ENCODE measurements at regions not wholly inside any gene's neighbourhood (a gene's known extent, or its start where the extent isn't known, plus 50 kb on each side); places are given as distances from the start of the nearest gene placed in this dataset.

- DNase-seq (ENCODE audit: low spot score in 2 of 2) = peak in 1 of 2 donors; percentile 7
- H3K27ac ChIP-seq = no peak overlapping the region
- WGBS, 2 donors = 59 to 71% methylated on average over 3 of the region's 3 CpGs
- no peaks in the 10 kb centered on the region for H3K9me3 ChIP-seq
- H3K4me3 ChIP-seq = no peak overlapping the region
- H3K27me3 ChIP-seq = no peaks in the 10 kb centered on the region
- TF ChIP-seq EP300 (IDR thresholded peaks at IDR 0.05) (no peak), POLR2A (IDR thresholded peaks at IDR 0.05) (no peak), CTCF (IDR thresholded peaks at IDR 0.05) (no peak)
- no peaks in the 10 kb centered on the region for H3K36me3 ChIP-seq
- peaks cover 0 to 6% (median 0%) of the 10 kb centered on the region in 4 donors for H3K4me1 ChIP-seq
Measured at GRCh38 chr4:124337874-124338273, 374.7 kb downstream of the ANKRD50 start.

GRCh38 chr4:124343661-124344171 is 368.8 kb downstream of the ANKRD50 start:
- Histone ChIP-seq H3K9me3 (no peaks in the 10 kb centered on the region), H3K27me3 (no peaks in the 10 kb centered on the region), H3K4me1 (no peaks in the 10 kb centered on the region), H3K36me3 (no peaks in the 10 kb centered on the region), H3K4me3 (no peak overlapping the region), H3K27ac (no peak overlapping the region)
- 39 to 42% methylated on average over 3 of the region's 3 CpGs for WGBS, 2 donors
- no peak for DNase-seq (ENCODE audit: low spot score in 2 of 2)
- TF ChIP-seq EP300 (IDR thresholded peaks at IDR 0.05) (no peak), POLR2A (IDR thresholded peaks at IDR 0.05) (no peak), CTCF (IDR thresholded peaks at IDR 0.05) (no peak)

GRCh38 chr4:124372916-124373315 is 339.6 kb downstream of the ANKRD50 start:
- Histone ChIP-seq H3K4me1 (no peaks in the 10 kb centered on the region), H3K9me3 (peaks cover 0 to 19% (median 0%) of the 10 kb centered on the region in 4 donors), H3K36me3 (no peaks in the 10 kb centered on the region), H3K4me3 (no peak overlapping the region), H3K27ac (no peak overlapping the region), H3K27me3 (no peaks in the 10 kb centered on the region)
- no peak for DNase-seq (ENCODE audit: low spot score in 2 of 2)
- WGBS, 2 donors = 77 to 89% methylated on average over 3 of the region's 3 CpGs
- TF ChIP-seq EP300 (IDR thresholded peaks at IDR 0.05) (no peak), CTCF (IDR thresholded peaks at IDR 0.05) (no peak), POLR2A (IDR thresholded peaks at IDR 0.05) (no peak)

GRCh38 chr4:124386163-124386562 is 326.4 kb downstream of the ANKRD50 start:
- no peaks in the 10 kb centered on the region for H3K27me3 ChIP-seq
- H3K36me3 ChIP-seq = no peaks in the 10 kb centered on the region
- H3K4me3 ChIP-seq = no peak overlapping the region
- no peaks in the 10 kb centered on the region for H3K9me3 ChIP-seq
- H3K27ac ChIP-seq = no peak overlapping the region
- no peaks in the 10 kb centered on the region for H3K4me1 ChIP-seq
- WGBS, 2 donors = 48 to 53% methylated on average over 4 of the region's 4 CpGs
- TF ChIP-seq EP300 (IDR thresholded peaks at IDR 0.05) (no peak), CTCF (IDR thresholded peaks at IDR 0.05) (no peak), POLR2A (IDR thresholded peaks at IDR 0.05) (no peak)
- DNase-seq (ENCODE audit: low spot score in 2 of 2) = no peak

GRCh38 chr4:124386648-124387047 is 325.9 kb downstream of the ANKRD50 start:
- no peaks in the 10 kb centered on the region for H3K36me3 ChIP-seq
- no peaks in the 10 kb centered on the region for H3K4me1 ChIP-seq
- DNase-seq (ENCODE audit: low spot score in 2 of 2) = no peak
- no peak overlapping the region for H3K4me3 ChIP-seq
- no peaks in the 10 kb centered on the region for H3K9me3 ChIP-seq
- no peak overlapping the region for H3K27ac ChIP-seq
- no peak for TF ChIP-seq EP300 (IDR thresholded peaks at IDR 0.05)
- no peaks in the 10 kb centered on the region for H3K27me3 ChIP-seq
- WGBS, 2 donors = 70 to 81% methylated on average over 6 of the region's 6 CpGs

- no peaks in the 10 kb centered on the region for H3K9me3 ChIP-seq
- TF ChIP-seq CTCF (IDR thresholded peaks at IDR 0.05) = no peak
- TF ChIP-seq POLR2A (IDR thresholded peaks at IDR 0.05) = no peak
- TF ChIP-seq EP300 (IDR thresholded peaks at IDR 0.05) = no peak
- no peak overlapping the region for H3K27ac ChIP-seq
- no peaks in the 10 kb centered on the region for H3K36me3 ChIP-seq
- no peak for DNase-seq (ENCODE audit: low spot score in 2 of 2)
- H3K27me3 ChIP-seq = no peaks in the 10 kb centered on the region
- WGBS, 2 donors = 77 to 90% methylated on average over 1 of the region's 1 CpG
- no peaks in the 10 kb centered on the region for H3K4me1 ChIP-seq
- no peak overlapping the region for H3K4me3 ChIP-seq
Measured at GRCh38 chr4:124389591-124389990, 322.9 kb downstream of the ANKRD50 start.
